T-helper 1 cell (primary cell): ENCODE measurements at regions not wholly inside any gene's neighbourhood (a gene's known extent, or its start where the extent isn't known, plus 50 kb on each side); places are given as distances from the start of the nearest gene placed in this dataset.

ENCODE experiments used
- DNase-seq, 5 donors: peaks; one replicate each; pipeline ENCODE4 v3.0.0-alpha.2; 2012 to 2020

DNA sequence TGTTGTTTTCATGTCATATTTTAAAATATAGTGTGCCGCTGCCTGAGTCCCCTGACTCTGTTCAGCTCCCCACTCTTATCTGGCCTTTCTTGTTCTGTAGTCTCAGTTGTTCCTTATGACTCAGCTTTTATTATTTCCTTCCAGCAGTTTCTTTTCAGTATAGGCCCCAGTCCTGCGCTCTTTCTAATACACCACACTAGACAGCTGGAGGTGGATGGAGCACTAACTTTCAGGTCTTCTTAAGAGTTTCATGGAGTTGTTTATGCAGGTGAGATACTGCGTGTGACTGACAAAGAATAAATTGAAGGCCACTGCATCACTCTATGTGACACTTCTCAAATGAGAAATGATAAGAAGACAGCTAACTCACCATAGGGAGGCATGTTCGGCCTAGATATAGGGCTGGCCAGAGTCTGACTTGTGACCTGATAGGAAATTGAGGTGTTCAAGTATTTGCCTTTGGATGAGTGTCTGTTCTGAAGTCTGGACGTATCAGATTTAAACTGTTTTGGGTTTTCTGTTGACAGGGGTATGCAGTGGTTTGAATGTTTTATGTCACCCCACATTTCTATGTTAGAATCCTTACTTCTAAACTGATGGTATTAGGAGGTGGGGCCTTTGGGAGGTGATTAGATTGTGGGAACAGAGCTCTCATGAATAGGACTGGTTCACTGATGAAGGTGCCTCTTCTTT lies 60.8 kb upstream of the CLMN start:
- no peak for DNase-seq

- no peak for DNase-seq
Observed at GRCh38 chr14:95379634-95380033, 59.9 kb upstream of the CLMN start.

GRCh38 chr14:95375539-95376109 lies 55.9 kb upstream of the CLMN start:
- DNase-seq: no peak

DNA sequence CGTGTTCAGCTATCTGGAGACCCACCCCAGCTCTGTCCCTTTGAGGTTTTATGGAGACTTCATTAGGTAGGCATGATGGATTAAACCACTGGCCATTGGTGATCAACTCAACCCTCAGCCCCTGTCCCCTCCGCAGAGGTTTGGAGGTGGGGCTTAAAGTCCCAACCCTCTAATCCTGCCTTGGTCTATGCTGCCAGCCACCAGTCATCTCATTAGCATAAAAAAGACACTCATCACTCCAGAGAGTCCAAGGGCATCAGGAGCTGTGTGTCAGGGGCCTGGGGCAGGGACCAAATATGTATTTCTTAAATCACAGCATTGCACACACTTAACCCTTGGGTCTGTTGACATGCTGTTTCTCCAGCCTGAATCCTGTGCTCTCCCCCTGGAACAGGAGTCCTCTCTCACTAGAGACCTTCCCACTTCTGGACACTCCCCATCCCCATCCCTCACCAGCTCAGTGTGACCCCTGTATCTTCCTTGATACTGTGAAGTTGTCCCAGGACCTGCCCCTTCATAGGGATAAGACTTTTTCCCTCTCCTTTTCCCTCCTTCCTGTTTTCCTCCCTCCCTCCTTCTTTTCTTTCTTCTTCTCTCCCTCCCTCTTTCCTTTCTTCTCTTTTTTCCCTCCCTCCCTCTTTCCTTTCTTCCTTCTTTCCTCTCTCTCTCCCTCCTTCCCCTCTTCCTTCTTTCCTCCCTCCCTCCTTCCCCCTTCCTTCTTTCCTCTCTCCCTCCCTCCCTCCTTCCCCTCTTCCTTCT lies 54.7 kb upstream of the CLMN start:
- DNase-seq: no peak

- DNase-seq: no peak
Observed at GRCh38 chr14:95370076-95370475, 50.4 kb upstream of the CLMN start.
